ENCODE measurements at regions not wholly inside any gene's neighbourhood (a gene's known extent, or its start where the extent isn't known, plus 50 kb on each side); places are given as distances from the start of the nearest gene placed in this dataset.

DNA sequence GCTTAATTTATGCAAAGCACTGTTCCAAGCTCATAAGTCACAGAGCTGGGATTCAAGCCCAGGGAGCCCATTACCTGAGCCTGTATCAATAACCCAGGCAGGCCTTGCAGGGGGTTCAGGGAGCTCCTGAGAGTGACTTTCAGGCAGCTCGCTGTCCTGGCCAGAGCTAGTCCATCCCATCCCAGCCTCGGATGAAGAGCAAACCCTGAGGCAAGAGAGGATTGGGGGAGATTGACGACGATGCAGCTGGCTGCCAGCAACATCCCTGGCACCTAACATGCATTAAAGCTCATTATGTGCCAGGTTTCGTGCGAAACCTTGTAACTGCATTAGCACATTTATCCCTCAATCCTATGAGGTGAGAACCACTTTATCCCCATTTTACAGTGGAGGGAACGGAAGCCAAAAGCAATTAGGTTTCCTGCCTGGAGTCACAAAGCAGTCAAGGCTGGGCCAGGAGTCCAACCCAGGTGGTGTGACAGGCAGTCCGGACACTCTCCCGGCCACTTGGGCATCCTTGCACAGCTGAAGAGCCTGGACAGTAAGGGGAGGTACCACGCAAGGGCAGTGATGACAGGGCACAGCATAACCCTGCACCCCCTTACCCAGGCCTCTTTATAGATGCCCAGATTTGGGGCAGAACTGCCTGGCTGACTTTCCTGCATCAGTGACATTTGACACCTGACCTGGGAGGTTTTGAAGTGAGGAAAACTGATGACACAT, 129.8 kb upstream of the CHST15 start:
- no peaks in the 10 kb centered on the region for H3K36me3 ChIP-seq (ENCODE audit: insufficient read depth, low read length)
- intact Hi-C loops (cut with micrococcal nuclease): no loop called here
- CTCF ChIA-PET (ENCODE audit: partially characterized antibody): no interaction called here
- no peaks in the 10 kb centered on the region for H3K9me3 ChIP-seq (ENCODE audit: control insufficient read depth in 1 of 2, low read length in 2 of 2)
- Mint-ChIP-seq H3K27ac (peak overlapping the region in 1 of 7 donors; percentile 19), H3K36me3 (peaks cover 0 to 3% of the 10 kb centered on the region in 2 donors), H3K9me3 (peaks cover 0 to 24% (median 0%) of the 10 kb centered on the region in 8 donors), H3K27me3 (peaks cover 0 to 3% of the 10 kb centered on the region in 2 donors), H3K4me1 (peaks cover 0 to 5% (median 1%) of the 10 kb centered on the region in 4 donors), H3K4me3 (no peak overlapping the region)
- H3K27me3 ChIP-seq (ENCODE audit: insufficient read depth, low read length): no peaks in the 10 kb centered on the region
- H3K4me3 ChIP-seq (ENCODE audit: low read length in 2 of 2): no peak overlapping the region
- POLR2A ChIA-PET (ENCODE audit: partially characterized antibody): no interaction called here
- no peak for DNase-seq
- no peak overlapping the region for H3K27ac ChIP-seq (ENCODE audit: low read depth, low read length)
- no peaks in the 10 kb centered on the region for H3K4me1 ChIP-seq (ENCODE audit: insufficient read depth, low read length)

DNA sequence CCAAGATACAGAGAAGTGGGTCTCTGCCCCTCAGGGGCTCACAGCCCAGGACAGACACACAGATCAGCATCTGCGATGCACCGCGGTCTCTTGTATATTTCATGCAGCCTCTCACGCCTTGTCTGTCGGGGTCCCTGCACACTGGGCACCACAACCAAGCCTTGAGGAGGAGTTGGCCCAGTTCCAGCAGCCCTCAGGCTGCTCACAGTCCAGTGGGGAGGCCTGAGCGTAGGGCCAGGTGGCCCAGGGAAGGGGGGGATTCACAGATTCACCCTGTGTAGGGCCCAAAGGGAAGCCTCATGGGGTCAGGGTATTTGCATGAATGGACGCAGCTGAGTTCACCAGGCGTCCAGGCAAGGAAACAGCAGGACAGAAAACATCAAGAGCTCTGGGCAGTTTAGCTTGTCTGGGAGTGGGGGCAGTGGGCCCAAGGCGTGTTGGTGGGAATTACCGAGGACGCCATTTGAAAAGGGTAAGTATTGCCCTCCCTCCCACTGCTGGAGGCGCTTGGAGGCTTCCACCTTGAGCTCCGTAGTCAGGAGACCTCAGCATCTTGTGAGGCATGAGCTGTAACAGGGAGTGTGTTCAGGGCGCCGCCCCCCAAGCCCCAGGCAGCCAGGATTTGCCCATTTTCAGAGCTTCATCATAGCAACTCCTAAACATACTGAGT, 129.1 kb upstream of the CHST15 start:
- intact Hi-C loops (cut with micrococcal nuclease): no loop called here
- Mint-ChIP-seq H3K27ac (no peak overlapping the region), H3K36me3 (peaks cover 0 to 3% of the 10 kb centered on the region in 2 donors), H3K4me3 (no peak overlapping the region), H3K4me1 (peaks cover 0 to 5% (median 1%) of the 10 kb centered on the region in 4 donors), H3K27me3 (peaks cover 0 to 3% of the 10 kb centered on the region in 2 donors), H3K9me3 (peaks cover 0 to 17% (median 0%) of the 10 kb centered on the region in 8 donors)
- H3K36me3 ChIP-seq (ENCODE audit: insufficient read depth, low read length): no peaks in the 10 kb centered on the region
- ChIA-PET CTCF (ENCODE audit: partially characterized antibody) (no interaction called here), POLR2A (ENCODE audit: partially characterized antibody) (no interaction called here)
- no peak overlapping the region for H3K27ac ChIP-seq (ENCODE audit: low read depth, low read length)
- no peaks in the 10 kb centered on the region for H3K4me1 ChIP-seq (ENCODE audit: insufficient read depth, low read length)
- no peaks in the 10 kb centered on the region for H3K27me3 ChIP-seq (ENCODE audit: insufficient read depth, low read length)
- H3K9me3 ChIP-seq (ENCODE audit: control insufficient read depth in 1 of 2, low read length in 2 of 2): no peaks in the 10 kb centered on the region
- no peak for DNase-seq
- no peak overlapping the region for H3K4me3 ChIP-seq (ENCODE audit: low read length in 2 of 2)

DNA sequence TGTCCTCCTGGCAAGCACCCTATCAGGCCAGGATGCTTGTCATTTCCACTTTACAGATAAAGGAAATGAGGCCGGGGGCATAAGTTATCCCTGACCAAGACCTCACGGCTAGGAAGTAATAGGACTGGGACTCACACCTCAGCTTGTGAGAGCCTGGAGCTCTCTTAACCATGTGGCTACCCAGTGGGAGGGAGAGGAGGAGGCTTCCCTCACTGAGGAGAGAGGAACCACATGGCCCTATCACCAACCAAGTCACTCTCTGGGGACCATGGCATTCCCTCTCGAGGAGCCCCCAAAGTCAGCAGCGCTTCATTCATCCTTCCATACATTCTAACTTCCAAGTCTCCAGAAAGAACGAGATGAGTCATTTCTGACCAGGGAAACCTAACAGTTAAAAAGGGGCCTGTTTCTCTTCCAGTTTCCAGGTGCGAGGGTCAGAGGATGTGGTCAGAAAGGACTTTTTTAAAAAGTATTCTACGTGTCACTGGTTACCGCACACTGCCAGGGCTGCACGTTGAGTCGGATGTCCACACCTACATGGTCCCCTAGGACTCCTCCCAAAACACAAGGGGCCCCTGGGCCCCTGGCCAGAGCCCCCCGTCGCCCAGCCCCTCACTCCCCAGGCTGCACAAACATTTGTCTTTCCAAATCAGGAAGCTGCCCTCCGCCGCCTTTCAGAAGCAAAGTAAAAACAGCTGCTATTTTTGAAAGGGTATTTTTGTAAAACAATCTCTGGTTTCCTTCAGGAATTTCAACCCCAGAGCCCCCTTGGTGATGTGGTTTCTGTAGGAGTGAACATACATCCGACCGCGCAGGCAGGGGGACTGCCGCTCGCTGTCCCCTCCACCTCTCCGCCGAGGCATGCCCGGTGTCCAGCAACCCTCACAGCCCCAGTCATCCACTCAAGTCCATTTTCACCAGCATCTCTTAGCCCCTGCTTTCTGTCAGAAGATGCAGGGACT, 128.2 kb upstream of the CHST15 start:
- DNase-seq: no peak
- Mint-ChIP-seq H3K9me3 (peaks cover 0 to 9% (median 0%) of the 10 kb centered on the region in 8 donors), H3K4me3 (no peak overlapping the region), H3K36me3 (peaks cover 0 to 3% of the 10 kb centered on the region in 2 donors), H3K27me3 (peaks cover 2 to 5% of the 10 kb centered on the region in 2 donors), H3K4me1 (peaks cover 0 to 5% (median 1%) of the 10 kb centered on the region in 4 donors), H3K27ac (no peak overlapping the region)
- CTCF ChIA-PET (ENCODE audit: partially characterized antibody): no interaction called here
- intact Hi-C loops (cut with micrococcal nuclease): no loop called here
- Histone ChIP-seq H3K36me3 (ENCODE audit: insufficient read depth, low read length) (no peaks in the 10 kb centered on the region), H3K9me3 (ENCODE audit: control insufficient read depth in 1 of 2, low read length in 2 of 2) (no peaks in the 10 kb centered on the region), H3K27ac (ENCODE audit: low read depth, low read length) (no peak overlapping the region), H3K4me3 (ENCODE audit: low read length in 2 of 2) (no peak overlapping the region), H3K4me1 (ENCODE audit: insufficient read depth, low read length) (no peaks in the 10 kb centered on the region), H3K27me3 (ENCODE audit: insufficient read depth, low read length) (no peaks in the 10 kb centered on the region)
- POLR2A ChIA-PET (ENCODE audit: partially characterized antibody): no interaction called here

DNA sequence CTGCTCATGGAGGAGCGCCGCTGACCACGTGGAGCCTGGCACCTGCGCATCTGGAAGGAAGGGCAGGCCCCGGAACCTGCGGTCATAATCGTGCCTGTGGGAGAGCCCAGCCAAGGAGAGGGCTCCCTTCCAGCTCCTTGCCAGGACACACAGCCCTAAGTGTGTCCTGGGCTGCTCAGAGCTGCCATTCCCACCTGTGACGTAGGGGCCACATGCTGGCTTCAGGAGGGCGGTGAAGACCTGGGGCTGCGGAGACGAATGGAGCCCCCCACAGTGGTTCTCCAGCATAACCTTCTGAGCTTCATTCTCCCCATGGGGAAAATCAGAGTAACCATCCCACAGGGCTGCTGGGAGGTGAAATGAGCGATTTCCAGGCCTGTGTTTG, 127.6 kb upstream of the CHST15 start:
- POLR2A ChIA-PET (ENCODE audit: partially characterized antibody): no interaction called here

DNA sequence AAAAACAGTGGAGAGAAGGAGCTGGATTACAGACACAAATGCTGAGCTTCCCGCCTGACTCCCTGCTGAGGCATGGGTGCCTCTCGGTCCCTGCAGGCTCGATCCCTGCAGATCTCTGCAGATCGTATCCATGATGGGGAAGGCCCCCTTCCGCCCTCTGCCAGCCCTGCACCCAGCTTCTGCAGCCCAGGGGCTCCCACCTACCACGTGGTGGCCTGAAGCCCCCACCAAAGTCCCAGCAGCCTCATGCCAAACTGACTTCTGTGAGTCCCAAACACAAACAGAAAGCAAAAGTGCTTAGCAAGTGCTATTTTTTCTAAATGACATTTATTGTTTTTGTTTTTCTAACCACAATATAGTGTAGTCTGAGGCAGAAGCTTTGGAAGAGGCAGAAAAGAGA, 127.1 kb upstream of the CHST15 start:
- Histone ChIP-seq H3K4me3 (ENCODE audit: low read length in 2 of 2) (no peak overlapping the region), H3K9me3 (ENCODE audit: control insufficient read depth in 1 of 2, low read length in 2 of 2) (no peaks in the 10 kb centered on the region), H3K27me3 (ENCODE audit: insufficient read depth, low read length) (no peaks in the 10 kb centered on the region), H3K4me1 (ENCODE audit: insufficient read depth, low read length) (no peaks in the 10 kb centered on the region), H3K27ac (ENCODE audit: low read depth, low read length) (no peak overlapping the region), H3K36me3 (ENCODE audit: insufficient read depth, low read length) (no peaks in the 10 kb centered on the region)
- DNase-seq: no peak
- no peaks in the 10 kb centered on the region for H3K9me3 Mint-ChIP-seq
- peaks cover 0 to 5% (median 0%) of the 10 kb centered on the region in 4 donors for H3K4me1 Mint-ChIP-seq
- ChIA-PET POLR2A (ENCODE audit: partially characterized antibody) (no interaction called here), CTCF (ENCODE audit: partially characterized antibody) (no interaction called here)
- H3K27me3 Mint-ChIP-seq: peaks cover 2% of the 10 kb centered on the region in 2 donors
- H3K27ac Mint-ChIP-seq: no peak overlapping the region
- no peaks in the 10 kb centered on the region for H3K36me3 Mint-ChIP-seq
- no peak overlapping the region for H3K4me3 Mint-ChIP-seq
- intact Hi-C loops (cut with micrococcal nuclease): no loop called here

More for the DNA sequence above, 127.6 kb upstream of the CHST15 start:
- H3K9me3 Mint-ChIP-seq: peaks cover 0 to 3% (median 0%) of the 10 kb centered on the region in 8 donors
- Histone ChIP-seq H3K27me3 (ENCODE audit: insufficient read depth, low read length) (no peaks in the 10 kb centered on the region), H3K27ac (ENCODE audit: low read depth, low read length) (no peak overlapping the region), H3K36me3 (ENCODE audit: insufficient read depth, low read length) (no peaks in the 10 kb centered on the region), H3K9me3 (ENCODE audit: control insufficient read depth in 1 of 2, low read length in 2 of 2) (no peaks in the 10 kb centered on the region), H3K4me3 (ENCODE audit: low read length in 2 of 2) (no peak overlapping the region), H3K4me1 (ENCODE audit: insufficient read depth, low read length) (no peaks in the 10 kb centered on the region)
- peaks cover 0 to 3% of the 10 kb centered on the region in 2 donors for H3K36me3 Mint-ChIP-seq
- no peak for DNase-seq
- no peak overlapping the region for H3K27ac Mint-ChIP-seq
- intact Hi-C loops (cut with micrococcal nuclease): no loop called here
- peaks cover 0 to 5% (median 1%) of the 10 kb centered on the region in 4 donors for H3K4me1 Mint-ChIP-seq
- no peak overlapping the region for H3K4me3 Mint-ChIP-seq
- CTCF ChIA-PET (ENCODE audit: partially characterized antibody): no interaction called here
- H3K27me3 Mint-ChIP-seq: peaks cover 2 to 5% of the 10 kb centered on the region in 2 donors

DNA sequence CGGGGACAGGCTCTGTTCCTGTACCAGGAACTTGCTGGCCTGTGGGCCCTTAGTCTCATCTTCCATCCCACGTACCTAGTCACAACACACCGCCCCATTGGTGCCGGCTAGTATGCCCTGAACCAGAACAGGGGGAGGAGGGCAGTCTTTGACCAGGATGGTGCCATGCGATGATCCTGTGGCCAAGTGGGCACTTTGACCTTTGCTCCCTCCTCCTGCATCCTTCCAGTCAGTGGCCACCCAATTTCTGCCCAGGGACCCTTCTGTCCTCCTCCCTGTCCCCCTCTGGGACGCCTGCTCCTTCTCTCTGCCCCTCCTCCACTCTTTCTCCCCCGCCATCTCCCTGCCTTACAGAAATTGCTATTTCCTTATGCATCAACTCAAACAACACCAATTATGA, 126.3 kb upstream of the CHST15 start:
- no peak for DNase-seq
- Mint-ChIP-seq H3K9me3 (no peaks in the 10 kb centered on the region), H3K4me1 (peaks cover 0 to 5% (median 0%) of the 10 kb centered on the region in 4 donors), H3K36me3 (no peaks in the 10 kb centered on the region), H3K4me3 (no peak overlapping the region), H3K27ac (no peak overlapping the region), H3K27me3 (peaks cover 2% of the 10 kb centered on the region in 2 donors)
- H3K27me3 ChIP-seq (ENCODE audit: insufficient read depth, low read length): no peaks in the 10 kb centered on the region
- H3K4me1 ChIP-seq (ENCODE audit: insufficient read depth, low read length): no peaks in the 10 kb centered on the region
- intact Hi-C loops (cut with micrococcal nuclease): no loop called here
- no peak overlapping the region for H3K27ac ChIP-seq (ENCODE audit: low read depth, low read length)
- CTCF ChIA-PET (ENCODE audit: partially characterized antibody): no interaction called here
- no peak overlapping the region for H3K4me3 ChIP-seq (ENCODE audit: low read length in 2 of 2)
- H3K36me3 ChIP-seq (ENCODE audit: insufficient read depth, low read length): no peaks in the 10 kb centered on the region
- no peaks in the 10 kb centered on the region for H3K9me3 ChIP-seq (ENCODE audit: control insufficient read depth in 1 of 2, low read length in 2 of 2)
- POLR2A ChIA-PET (ENCODE audit: partially characterized antibody): no interaction called here

DNA sequence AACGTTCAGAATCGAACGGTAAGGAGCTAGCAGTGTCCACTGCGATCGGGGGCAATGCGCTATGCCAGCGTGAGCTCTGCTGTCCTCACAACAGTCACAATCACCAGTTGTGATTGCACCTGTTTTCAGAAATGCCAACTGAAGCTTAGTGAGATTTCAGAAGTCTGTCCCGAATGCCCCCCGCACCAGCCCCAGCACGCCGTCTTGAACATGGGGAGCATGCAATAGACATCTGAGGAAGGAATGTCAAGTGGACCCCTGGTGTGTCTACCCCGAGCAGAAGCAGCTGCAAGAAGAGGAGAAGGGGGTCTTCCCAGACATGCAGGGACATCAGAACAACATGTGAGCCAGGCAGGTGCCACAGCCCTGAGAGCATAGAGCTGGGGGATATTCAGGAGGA, 125.7 kb upstream of the CHST15 start:
- Histone ChIP-seq H3K4me1 (ENCODE audit: insufficient read depth, low read length) (no peaks in the 10 kb centered on the region), H3K9me3 (ENCODE audit: control insufficient read depth in 1 of 2, low read length in 2 of 2) (no peaks in the 10 kb centered on the region), H3K4me3 (ENCODE audit: low read length in 2 of 2) (no peak overlapping the region), H3K27ac (ENCODE audit: low read depth, low read length) (no peak overlapping the region), H3K36me3 (ENCODE audit: insufficient read depth, low read length) (no peaks in the 10 kb centered on the region), H3K27me3 (ENCODE audit: insufficient read depth, low read length) (no peaks in the 10 kb centered on the region)
- Mint-ChIP-seq H3K4me1 (peaks cover 0 to 5% (median 0%) of the 10 kb centered on the region in 4 donors), H3K9me3 (no peaks in the 10 kb centered on the region), H3K27ac (no peak overlapping the region), H3K4me3 (no peak overlapping the region), H3K27me3 (peaks cover 2% of the 10 kb centered on the region in 2 donors), H3K36me3 (no peaks in the 10 kb centered on the region)
- no peak for DNase-seq
- POLR2A ChIA-PET (ENCODE audit: partially characterized antibody): no interaction called here
- intact Hi-C loops (cut with micrococcal nuclease): no loop called here
- CTCF ChIA-PET (ENCODE audit: partially characterized antibody): no interaction called here
